ENCODE measurements at regions not wholly inside any gene's neighbourhood (a gene's known extent, or its start where the extent isn't known, plus 50 kb on each side); places are given as distances from the start of the nearest gene placed in this dataset.

GRCh38 chr4:181756451-181757095 is 486.6 kb upstream of the TENM3 start:
- Histone ChIP-seq H3K9ac (ENCODE audit: insufficient read length, low read depth) (no peak overlapping the region), H3K9me3 (ENCODE audit: insufficient read depth, low read length) (no peaks in the 10 kb centered on the region), H3K36me3 (ENCODE audit: insufficient read depth, insufficient read length, low read length) (no peaks in the 10 kb centered on the region), H3K4me3 (ENCODE audit: insufficient read length, low read depth) (no peak overlapping the region), H3K4me1 (ENCODE audit: insufficient read depth, insufficient read length) (no peaks in the 10 kb centered on the region), H3K27me3 (ENCODE audit: insufficient read depth, insufficient read length) (no peaks in the 10 kb centered on the region)
- TF ChIP-seq SUZ12 (IDR thresholded peaks at IDR 0.05; ENCODE audit: extremely low read depth, insufficient read depth, insufficient read length) (no peak), YY1 (IDR thresholded peaks at IDR 0.05; ENCODE audit: insufficient read depth, insufficient read length) (no peak), ZNF274 (IDR thresholded peaks at IDR 0.05; ENCODE audit: low read depth, low read length) (no peak)
- DNase-seq (ENCODE audit: low read depth, low spot score) = no peak

- Histone ChIP-seq H3K4me1 (ENCODE audit: insufficient read depth, insufficient read length) (no peaks in the 10 kb centered on the region), H3K9ac (ENCODE audit: insufficient read length, low read depth) (no peak overlapping the region), H3K36me3 (ENCODE audit: insufficient read depth, insufficient read length, low read length) (no peaks in the 10 kb centered on the region), H3K4me3 (ENCODE audit: insufficient read length, low read depth) (no peak overlapping the region), H3K9me3 (ENCODE audit: insufficient read depth, low read length) (no peaks in the 10 kb centered on the region), H3K27me3 (ENCODE audit: insufficient read depth, insufficient read length) (no peaks in the 10 kb centered on the region)
- no peak for TF ChIP-seq YY1 (IDR thresholded peaks at IDR 0.05; ENCODE audit: insufficient read depth, insufficient read length)
- TF ChIP-seq ZNF274 (IDR thresholded peaks at IDR 0.05; ENCODE audit: low read depth, low read length) = no peak
- no peak for TF ChIP-seq SUZ12 (IDR thresholded peaks at IDR 0.05; ENCODE audit: extremely low read depth, insufficient read depth, insufficient read length)
- no peak for DNase-seq (ENCODE audit: low read depth, low spot score)
These were observed 486.1 kb upstream of the TENM3 start for GRCh38 chr4:181757098-181757497.

- Histone ChIP-seq H3K36me3 (ENCODE audit: insufficient read depth, insufficient read length, low read length) (no peaks in the 10 kb centered on the region), H3K9ac (ENCODE audit: insufficient read length, low read depth) (no peak overlapping the region), H3K9me3 (ENCODE audit: insufficient read depth, low read length) (no peaks in the 10 kb centered on the region), H3K4me3 (ENCODE audit: insufficient read length, low read depth) (no peak overlapping the region), H3K27me3 (ENCODE audit: insufficient read depth, insufficient read length) (no peaks in the 10 kb centered on the region), H3K4me1 (ENCODE audit: insufficient read depth, insufficient read length) (no peaks in the 10 kb centered on the region)
- no peak for DNase-seq (ENCODE audit: low read depth, low spot score)
- TF ChIP-seq ZNF274 (IDR thresholded peaks at IDR 0.05; ENCODE audit: low read depth, low read length) = no peak
- no peak for TF ChIP-seq SUZ12 (IDR thresholded peaks at IDR 0.05; ENCODE audit: extremely low read depth, insufficient read depth, insufficient read length)
- TF ChIP-seq YY1 (IDR thresholded peaks at IDR 0.05; ENCODE audit: insufficient read depth, insufficient read length) = no peak
These were observed 485.1 kb upstream of the TENM3 start for GRCh38 chr4:181757910-181758660.

GRCh38 chr4:181760560-181760959 is 482.6 kb upstream of the TENM3 start:
- no peaks in the 10 kb centered on the region for H3K4me1 ChIP-seq (ENCODE audit: insufficient read depth, insufficient read length)
- H3K36me3 ChIP-seq (ENCODE audit: insufficient read depth, insufficient read length, low read length) = no peaks in the 10 kb centered on the region
- no peak for DNase-seq (ENCODE audit: low read depth, low spot score)
- H3K4me3 ChIP-seq (ENCODE audit: insufficient read length, low read depth) = no peak overlapping the region
- H3K9me3 ChIP-seq (ENCODE audit: insufficient read depth, low read length) = no peaks in the 10 kb centered on the region
- no peak overlapping the region for H3K9ac ChIP-seq (ENCODE audit: insufficient read length, low read depth)
- H3K27me3 ChIP-seq (ENCODE audit: insufficient read depth, insufficient read length) = no peaks in the 10 kb centered on the region
- TF ChIP-seq YY1 (IDR thresholded peaks at IDR 0.05; ENCODE audit: insufficient read depth, insufficient read length) (no peak), SUZ12 (IDR thresholded peaks at IDR 0.05; ENCODE audit: extremely low read depth, insufficient read depth, insufficient read length) (no peak), ZNF274 (IDR thresholded peaks at IDR 0.05; ENCODE audit: low read depth, low read length) (no peak)

- no peaks in the 10 kb centered on the region for H3K9me3 ChIP-seq (ENCODE audit: insufficient read depth, low read length)
- no peaks in the 10 kb centered on the region for H3K36me3 ChIP-seq (ENCODE audit: insufficient read depth, insufficient read length, low read length)
- DNase-seq (ENCODE audit: low read depth, low spot score) = no peak
- TF ChIP-seq SUZ12 (IDR thresholded peaks at IDR 0.05; ENCODE audit: extremely low read depth, insufficient read depth, insufficient read length) (no peak), ZNF274 (IDR thresholded peaks at IDR 0.05; ENCODE audit: low read depth, low read length) (no peak), YY1 (IDR thresholded peaks at IDR 0.05; ENCODE audit: insufficient read depth, insufficient read length) (no peak)
- no peaks in the 10 kb centered on the region for H3K27me3 ChIP-seq (ENCODE audit: insufficient read depth, insufficient read length)
- no peak overlapping the region for H3K9ac ChIP-seq (ENCODE audit: insufficient read length, low read depth)
- no peaks in the 10 kb centered on the region for H3K4me1 ChIP-seq (ENCODE audit: insufficient read depth, insufficient read length)
- no peak overlapping the region for H3K4me3 ChIP-seq (ENCODE audit: insufficient read length, low read depth)
These were observed 482.0 kb upstream of the TENM3 start for GRCh38 chr4:181761156-181761555.

GRCh38 chr4:181766061-181766548 is 477.1 kb upstream of the TENM3 start:
- Histone ChIP-seq H3K9ac (ENCODE audit: insufficient read length, low read depth) (no peak overlapping the region), H3K4me3 (ENCODE audit: insufficient read length, low read depth) (no peak overlapping the region), H3K27me3 (ENCODE audit: insufficient read depth, insufficient read length) (no peaks in the 10 kb centered on the region), H3K36me3 (ENCODE audit: insufficient read depth, insufficient read length, low read length) (no peaks in the 10 kb centered on the region), H3K4me1 (ENCODE audit: insufficient read depth, insufficient read length) (no peaks in the 10 kb centered on the region), H3K9me3 (ENCODE audit: insufficient read depth, low read length) (no peaks in the 10 kb centered on the region)
- no peak for DNase-seq (ENCODE audit: low read depth, low spot score)
- TF ChIP-seq SUZ12 (IDR thresholded peaks at IDR 0.05; ENCODE audit: extremely low read depth, insufficient read depth, insufficient read length) (no peak), ZNF274 (IDR thresholded peaks at IDR 0.05; ENCODE audit: low read depth, low read length) (no peak), YY1 (IDR thresholded peaks at IDR 0.05; ENCODE audit: insufficient read depth, insufficient read length) (no peak)

- Histone ChIP-seq H3K4me1 (ENCODE audit: insufficient read depth, insufficient read length) (no peaks in the 10 kb centered on the region), H3K9me3 (ENCODE audit: insufficient read depth, low read length) (no peaks in the 10 kb centered on the region; the same call in 1 of the 2 replicates), H3K36me3 (ENCODE audit: insufficient read depth, insufficient read length, low read length) (no peaks in the 10 kb centered on the region), H3K4me3 (ENCODE audit: insufficient read length, low read depth) (no peak overlapping the region), H3K9ac (ENCODE audit: insufficient read length, low read depth) (no peak overlapping the region), H3K27me3 (ENCODE audit: insufficient read depth, insufficient read length) (no peaks in the 10 kb centered on the region)
- TF ChIP-seq ZNF274 (IDR thresholded peaks at IDR 0.05; ENCODE audit: low read depth, low read length) = no peak
- no peak for TF ChIP-seq SUZ12 (IDR thresholded peaks at IDR 0.05; ENCODE audit: extremely low read depth, insufficient read depth, insufficient read length)
- no peak for TF ChIP-seq YY1 (IDR thresholded peaks at IDR 0.05; ENCODE audit: insufficient read depth, insufficient read length)
- DNase-seq (ENCODE audit: low read depth, low spot score) = no peak
These were observed 472.2 kb upstream of the TENM3 start for GRCh38 chr4:181770971-181771370.

Measured in NT2/D1 (cell line).